GM12878 (cell line): ENCODE measurements at regions not wholly inside any gene's neighbourhood (a gene's known extent, or its start where the extent isn't known, plus 50 kb on each side); places are given as distances from the start of the nearest gene placed in this dataset.

Experiments used
- ATAC-seq: fragments of 200-7000 bp; cut with Tn5 transposase; 3 replicates; pipeline ENCODE4 v1.9.1; 2020; ENCODE audit warnings: mild to moderate bottlenecking, moderate library complexity
- BruUV-seq: library from RNA; stranded (reverse); fragments of 400-500 nt; replicated peaks from 2 replicates; lab custom pipeline; 2021; lab: Mats Ljungman, UMichigan
- CTCF ChIA-PET: fragments of 300-600 bp; sonication (Branson Sonifier 250); formaldehyde crosslinking; extraction: SDS; loops from one replicate; lab custom pipeline; 2021; ENCODE audit warnings: inconsistent platforms; lab: Yijun Ruan, JAX
- POLR2A ChIA-PET: fragments of 350-600 bp; formaldehyde crosslinking; extraction: SDS; loops from one replicate; lab custom pipeline; 2021; ENCODE audit warnings: inconsistent platforms; lab: Charles Lee
- RAD21 ChIA-PET: fragments of 300-600 bp; sonication (Branson Sonifier 250); formaldehyde crosslinking; loops from one replicate; lab custom pipeline; 2023; ENCODE audit warnings: antibody characterized with exemption; ENCODE audit not compliant: unreplicated experiment; lab: Charles Lee
- SMC1A ChIA-PET: fragments of 300-600 bp; sonication (Branson Sonifier 250); formaldehyde crosslinking; loops from one replicate; lab custom pipeline; 2023; ENCODE audit not compliant: unreplicated experiment, uncharacterized antibody; lab: Charles Lee
- DNase-seq: peaks from one replicate; pipeline ENCODE4 v3.0.0-alpha.2; 2011; ENCODE audit warnings: low read depth, low spot score
- FAIRE-seq: peaks from 3 replicates; lab custom pipeline; 2011; peaks lifted over from hg19 to GRCh38; lab: Jason Lieb, UNC
- H2AFZ ChIP-seq: 2 replicates; pipeline ENCODE4 v1.6.0; 2011; ENCODE audit warnings: low read depth, low read length, control low read depth; ENCODE audit not compliant: control insufficient read depth
- H3K27ac ChIP-seq: 2 replicates; pipeline ENCODE4 v1.5.1; 2011; ENCODE audit warnings: control low read depth; ENCODE audit not compliant: control insufficient read depth, insufficient read depth
- H3K27me3 ChIP-seq, 2 experiments: replicated peaks in 1 of 2; 2 replicates each; pipeline versions ENCODE4 v1.6.0 to v1.6.1; 2011; ENCODE audit warnings: low read length in 1 of 2; ENCODE audit not compliant: control insufficient read depth in 2 of 2, insufficient read depth in 2 of 2
- H3K36me3 ChIP-seq, 2 experiments: 2 replicates each; pipeline ENCODE4 v1.5.1; 2011; ENCODE audit warnings: low read length in 1 of 2; ENCODE audit not compliant: control insufficient read depth in 2 of 2, insufficient read depth in 2 of 2
- H3K4me1 ChIP-seq: 2 replicates; pipeline ENCODE4 v1.6.1; 2011; ENCODE audit warnings: mild to moderate bottlenecking, low read length, moderate library complexity, mixed read lengths; ENCODE audit not compliant: control insufficient read depth, insufficient read depth
- H3K4me2 ChIP-seq: 2 replicates; pipeline ENCODE4 v1.6.0; 2011; ENCODE audit warnings: control low read depth; ENCODE audit not compliant: control insufficient read depth, insufficient read depth
- H3K4me3 ChIP-seq: fragments of 200-600 bp; sonication (generic); 2 replicates; pipeline ENCODE4 v1.5.1; 2016
- H3K79me2 ChIP-seq: 2 replicates; pipeline ENCODE4 v1.6.0; 2011; ENCODE audit warnings: low read length; ENCODE audit not compliant: control insufficient read depth, insufficient read depth
- H3K9ac ChIP-seq: 2 replicates; pipeline ENCODE4 v1.8.0; 2011; ENCODE audit warnings: low read length, control low read depth, mixed read lengths; ENCODE audit not compliant: control insufficient read depth, insufficient read depth
- H3K9me3 ChIP-seq: replicated peaks from 3 replicates; pipeline ENCODE4 v1.5.1; 2011; ENCODE audit warnings: mild to moderate bottlenecking, low read length; ENCODE audit not compliant: control insufficient read depth, insufficient read depth
- H4K20me1 ChIP-seq: 2 replicates; pipeline ENCODE4 v1.6.0; 2011; ENCODE audit not compliant: control insufficient read depth, insufficient read depth
- ASH2L ChIP-seq: fragments of 300-600, 200-600 bp; sonication (generic); IDR thresholded peaks from 2 replicates; pipeline ENCODE4 v1.6.1; 2017; ENCODE audit warnings: low read depth, mild to moderate bottlenecking, borderline replicate concordance
- BHLHE40 ChIP-seq, 2 experiments: fragments of 450-650 bp in 1 of 2; IDR thresholded peaks; 2 replicates each; pipeline ENCODE4 v1.6.1; 2011 to 2017; ENCODE audit warnings: low read depth in 2 of 2, borderline replicate concordance in 1 of 2, improper control_type of control experiment in 1 of 2, low read length in 1 of 2, mild to moderate bottlenecking in 1 of 2
- CEBPB ChIP-seq, 2 experiments: fragments of 150-350 bp in 1 of 2; IDR thresholded peaks; 2 replicates each; pipeline ENCODE4 v1.6.1; 2012 to 2014; ENCODE audit warnings: low read depth in 2 of 2, low read length in 2 of 2, borderline replicate concordance in 1 of 2, inconsistent platforms in 1 of 2
- CHD2 ChIP-seq: IDR thresholded peaks from 2 replicates; pipeline ENCODE4 v1.6.1; 2011; ENCODE audit warnings: low read depth, low read length, improper control_type of control experiment, borderline replicate concordance
- DPF2 ChIP-seq: fragments of 450-650 bp; IDR thresholded peaks from 2 replicates; pipeline ENCODE4 v1.6.1; 2017; ENCODE audit warnings: mild to moderate bottlenecking
- LARP7 ChIP-seq: fragments of 450-650 bp; IDR thresholded peaks from 2 replicates; pipeline ENCODE4 v1.6.1; 2017; ENCODE audit warnings: mild to moderate bottlenecking
- MTA3 ChIP-seq: IDR thresholded peaks from 2 replicates; pipeline ENCODE4 v1.6.1; 2012; ENCODE audit warnings: low read length, inconsistent platforms, borderline replicate concordance
- NFYB ChIP-seq: IDR thresholded peaks from 2 replicates; pipeline ENCODE4 v1.6.1; 2011; ENCODE audit warnings: low read depth, mild to moderate bottlenecking, low read length, improper control_type of control experiment, moderate library complexity; ENCODE audit not compliant: insufficient read depth
- RELA ChIP-seq: fragments of 450-650 bp; IDR thresholded peaks from 2 replicates; pipeline ENCODE4 v1.8.0; 2014; ENCODE audit warnings: borderline replicate concordance; ENCODE audit not compliant: partially characterized antibody
- WGBS: methylation state at CpG from one replicate; pipeline ENCODE4 v1.1.6; 2016; ENCODE audit warnings: low lambda C conversion rate; ENCODE audit not compliant: insufficient replicate concordance, insufficient coverage; ENCODE audit errors: missing lambda C conversion rate; 5-methylcytosine and 5-hydroxymethylcytosine counted together
- in situ Hi-C: fragments of 300-500 bp; cut with MboI; formaldehyde crosslinking; loops from 9 replicates; pipeline ENCODE4 v1.14.3; 2018; ENCODE audit warnings: mixed read lengths
- intact Hi-C: fragments of 100-400 bp; cut with micrococcal nuclease; formaldehyde crosslinking; loops from one replicate; pipeline ENCODE4 v1.14.2; 2022; ENCODE audit not compliant: unreplicated experiment
- TF ChIP-seq, protein P1 (sequence below): IDR thresholded peaks from 2 replicates; pipeline ENCODE4 v1.6.1; 2012; ENCODE audit warnings: improper control_type of control experiment, low read depth, low read length; ENCODE audit not compliant: insufficient replicate concordance

DNA sequence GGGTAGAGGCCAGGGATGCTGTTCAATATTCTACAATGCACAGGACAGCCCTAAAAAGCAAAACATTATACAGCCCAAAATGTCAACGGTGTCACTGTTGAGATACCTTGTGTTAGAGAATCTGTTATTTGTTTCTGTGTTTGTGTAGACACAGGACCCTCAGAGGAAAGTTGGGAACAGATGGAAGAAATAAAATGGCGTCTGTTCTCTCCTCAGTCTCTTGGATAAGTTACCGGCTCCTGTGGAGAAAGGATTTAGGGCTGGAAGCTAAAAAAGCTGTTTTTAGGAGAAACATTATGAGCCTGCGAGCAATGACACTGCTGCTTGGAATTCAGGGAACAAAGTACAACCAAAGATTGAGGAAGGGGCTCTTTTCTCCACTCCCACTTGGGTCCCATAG lies 688.6 kb upstream of the ZNF385D start (continued):
- TF ChIP-seq, protein P1, sequence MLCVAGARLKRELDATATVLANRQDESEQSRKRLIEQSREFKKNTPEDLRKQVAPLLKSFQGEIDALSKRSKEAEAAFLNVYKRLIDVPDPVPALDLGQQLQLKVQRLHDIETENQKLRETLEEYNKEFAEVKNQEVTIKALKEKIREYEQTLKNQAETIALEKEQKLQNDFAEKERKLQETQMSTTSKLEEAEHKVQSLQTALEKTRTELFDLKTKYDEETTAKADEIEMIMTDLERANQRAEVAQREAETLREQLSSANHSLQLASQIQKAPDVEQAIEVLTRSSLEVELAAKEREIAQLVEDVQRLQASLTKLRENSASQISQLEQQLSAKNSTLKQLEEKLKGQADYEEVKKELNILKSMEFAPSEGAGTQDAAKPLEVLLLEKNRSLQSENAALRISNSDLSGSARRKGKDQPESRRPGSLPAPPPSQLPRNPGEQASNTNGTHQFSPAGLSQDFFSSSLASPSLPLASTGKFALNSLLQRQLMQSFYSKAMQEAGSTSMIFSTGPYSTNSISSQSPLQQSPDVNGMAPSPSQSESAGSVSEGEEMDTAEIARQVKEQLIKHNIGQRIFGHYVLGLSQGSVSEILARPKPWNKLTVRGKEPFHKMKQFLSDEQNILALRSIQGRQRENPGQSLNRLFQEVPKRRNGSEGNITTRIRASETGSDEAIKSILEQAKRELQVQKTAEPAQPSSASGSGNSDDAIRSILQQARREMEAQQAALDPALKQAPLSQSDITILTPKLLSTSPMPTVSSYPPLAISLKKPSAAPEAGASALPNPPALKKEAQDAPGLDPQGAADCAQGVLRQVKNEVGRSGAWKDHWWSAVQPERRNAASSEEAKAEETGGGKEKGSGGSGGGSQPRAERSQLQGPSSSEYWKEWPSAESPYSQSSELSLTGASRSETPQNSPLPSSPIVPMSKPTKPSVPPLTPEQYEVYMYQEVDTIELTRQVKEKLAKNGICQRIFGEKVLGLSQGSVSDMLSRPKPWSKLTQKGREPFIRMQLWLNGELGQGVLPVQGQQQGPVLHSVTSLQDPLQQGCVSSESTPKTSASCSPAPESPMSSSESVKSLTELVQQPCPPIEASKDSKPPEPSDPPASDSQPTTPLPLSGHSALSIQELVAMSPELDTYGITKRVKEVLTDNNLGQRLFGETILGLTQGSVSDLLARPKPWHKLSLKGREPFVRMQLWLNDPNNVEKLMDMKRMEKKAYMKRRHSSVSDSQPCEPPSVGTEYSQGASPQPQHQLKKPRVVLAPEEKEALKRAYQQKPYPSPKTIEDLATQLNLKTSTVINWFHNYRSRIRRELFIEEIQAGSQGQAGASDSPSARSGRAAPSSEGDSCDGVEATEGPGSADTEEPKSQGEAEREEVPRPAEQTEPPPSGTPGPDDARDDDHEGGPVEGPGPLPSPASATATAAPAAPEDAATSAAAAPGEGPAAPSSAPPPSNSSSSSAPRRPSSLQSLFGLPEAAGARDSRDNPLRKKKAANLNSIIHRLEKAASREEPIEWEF: no peak
- TF ChIP-seq CEBPB (IDR thresholded peaks at IDR 0.05; ENCODE audit: borderline replicate concordance in 1 of 2, low read depth in 2 of 2, low read length in 2 of 2) (no peak), LARP7 (no peak)

DNA sequence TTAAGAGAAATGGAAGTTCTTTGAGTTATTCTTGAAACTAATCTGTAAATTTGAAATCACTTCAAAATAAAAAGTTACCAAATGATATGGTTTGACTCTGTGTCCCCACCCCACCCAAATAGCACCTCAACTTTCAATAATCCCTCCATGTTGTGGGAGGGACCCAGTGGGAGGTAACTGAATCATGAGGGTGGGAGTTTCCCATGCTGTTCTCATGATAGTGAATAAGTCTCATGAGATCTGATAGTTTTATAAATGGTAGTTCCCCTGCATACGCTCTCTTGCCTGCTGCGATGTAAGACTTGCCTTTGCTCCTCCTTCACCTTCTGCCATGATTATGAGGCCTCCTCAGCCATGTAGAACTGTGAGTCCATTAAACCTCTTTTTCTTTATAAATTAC lies 690.7 kb upstream of the ZNF385D start:
- Histone ChIP-seq H3K27me3 (no peaks in the 10 kb centered on the region), H3K4me2 (no peak overlapping the region), H3K4me1 (no peaks in the 10 kb centered on the region), H3K27ac (no peak overlapping the region), H4K20me1 (no peaks in the 10 kb centered on the region), H3K9ac (no peak overlapping the region), H3K36me3 (no peaks in the 10 kb centered on the region), H3K79me2 (no peaks in the 10 kb centered on the region), H3K9me3 (no peaks in the 10 kb centered on the region), H2AFZ (no peak overlapping the region), H3K4me3 (no peak overlapping the region)
- TF ChIP-seq BHLHE40 (IDR thresholded peaks at IDR 0.05; ENCODE audit: borderline replicate concordance in 1 of 2, low read depth in 2 of 2, low read length in 1 of 2) (no peak), MTA3 (no peak), RELA (no peak), DPF2 (no peak), NFYB (no peak), ASH2L (no peak), CHD2 (no peak)
- POLR2A ChIA-PET: no interaction called here
- RAD21 ChIA-PET: no interaction called here
- CTCF ChIA-PET: no interaction called here
- ATAC-seq: no peak
- 40% methylated on average over 2 of the region's 2 CpGs for WGBS
- DNase-seq: no peak
- no peak for FAIRE-seq
- BruUV-seq: no TSS peak
- in situ Hi-C loops (no loop called here), intact Hi-C loops (no loop called here)
- SMC1A ChIA-PET: no interaction called here
